ENCODE measurements at regions not wholly inside any gene's neighbourhood (a gene's known extent, or its start where the extent isn't known, plus 50 kb on each side); places are given as distances from the start of the nearest gene placed in this dataset.

DNA sequence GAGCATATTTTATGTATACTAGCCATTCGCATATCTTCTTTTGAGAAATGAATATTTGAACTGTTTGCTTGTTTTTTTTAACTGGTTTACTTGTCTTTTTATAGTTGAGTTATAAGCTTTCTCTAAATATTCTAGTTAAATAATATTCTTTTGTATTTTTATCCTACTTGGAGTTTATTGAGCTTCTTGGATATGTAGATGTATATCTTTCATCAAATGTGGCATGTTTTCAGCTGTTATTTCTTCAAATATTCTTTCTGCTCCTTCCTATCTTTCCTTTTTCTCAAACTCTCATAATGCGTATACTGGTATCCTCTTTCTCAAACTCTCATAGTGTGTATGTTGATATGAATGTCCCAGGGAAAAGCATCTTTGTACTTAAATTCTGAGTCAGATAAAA is 100.3 kb upstream of the NCKAP5 start:
- no peak overlapping the region for H2AFZ ChIP-seq (ENCODE audit: low read length)
- no peaks in the 10 kb centered on the region for H4K20me1 ChIP-seq (ENCODE audit: insufficient read depth, low read length)
- H3K9me3 ChIP-seq (ENCODE audit: low read depth, low read length): no peaks in the 10 kb centered on the region
- no peak for DNase-seq (ENCODE audit: insufficient read length, low spot score, missing footprints)
- no peak overlapping the region for H3K27ac ChIP-seq (ENCODE audit: low read depth, low read length)
- no peaks in the 10 kb centered on the region for H3K79me2 ChIP-seq (ENCODE audit: insufficient read depth, low read length)
- no peak overlapping the region for H3K4me3 ChIP-seq (ENCODE audit: insufficient read depth, low read length)
- H3K4me1 ChIP-seq (ENCODE audit: insufficient read depth, low read length): peaks cover 12% of the 10 kb centered on the region
- no peaks in the 10 kb centered on the region for H3K36me3 ChIP-seq (ENCODE audit: insufficient read depth, low read length)
- H3K27me3 ChIP-seq (ENCODE audit: insufficient read depth, low read length): no peaks in the 10 kb centered on the region
- H3K4me2 ChIP-seq (ENCODE audit: insufficient read depth, low read length): no peak overlapping the region
- TF ChIP-seq CTCF (IDR thresholded peaks at IDR 0.05; ENCODE audit: extremely low read depth, low read depth, low read length): no peak

DNA sequence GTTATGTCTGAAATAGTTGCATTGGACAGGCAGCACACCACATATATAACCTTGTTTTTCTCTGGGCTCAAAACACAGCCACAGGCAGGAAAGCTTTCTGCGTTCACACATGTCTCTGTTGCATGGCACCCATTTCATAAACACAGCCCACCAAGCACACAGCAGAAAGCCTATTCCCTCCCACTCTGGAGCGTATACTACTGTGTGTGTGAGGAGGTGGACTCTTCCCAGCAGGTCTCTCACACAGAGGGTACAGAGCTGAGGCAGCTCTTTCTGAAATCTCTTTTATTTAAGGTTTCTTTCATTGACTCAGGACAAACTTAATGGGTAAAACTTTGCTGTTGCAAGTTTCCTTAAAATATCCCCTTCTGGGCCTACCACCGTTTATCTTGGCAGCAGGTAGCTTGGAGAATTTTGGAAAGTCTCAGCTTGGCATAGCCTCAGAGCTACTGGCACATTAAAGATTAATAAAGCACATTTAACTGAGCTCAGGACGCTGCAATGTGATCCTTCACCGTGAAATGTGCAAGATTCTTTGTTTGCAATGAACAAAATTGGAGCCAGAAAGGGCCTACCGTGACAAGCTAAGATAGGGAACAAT is 105.1 kb upstream of the NCKAP5 start:
- Histone ChIP-seq H3K27me3 (ENCODE audit: insufficient read depth, low read length) (no peaks in the 10 kb centered on the region), H3K79me2 (ENCODE audit: insufficient read depth, low read length) (no peaks in the 10 kb centered on the region), H3K36me3 (ENCODE audit: insufficient read depth, low read length) (no peaks in the 10 kb centered on the region), H2AFZ (ENCODE audit: low read length) (no peak overlapping the region), H4K20me1 (ENCODE audit: insufficient read depth, low read length) (no peaks in the 10 kb centered on the region), H3K4me2 (ENCODE audit: insufficient read depth, low read length) (peak overlapping the region; percentile 89), H3K27ac (ENCODE audit: low read depth, low read length) (no peak overlapping the region), H3K4me1 (ENCODE audit: insufficient read depth, low read length) (peaks cover 41% of the 10 kb centered on the region), H3K9me3 (ENCODE audit: low read depth, low read length) (no peaks in the 10 kb centered on the region), H3K4me3 (ENCODE audit: insufficient read depth, low read length) (no peak overlapping the region)
- TF ChIP-seq CTCF (IDR thresholded peaks at IDR 0.05; ENCODE audit: extremely low read depth, low read depth, low read length): no peak
- no peak for DNase-seq (ENCODE audit: insufficient read length, low spot score, missing footprints)

DNA sequence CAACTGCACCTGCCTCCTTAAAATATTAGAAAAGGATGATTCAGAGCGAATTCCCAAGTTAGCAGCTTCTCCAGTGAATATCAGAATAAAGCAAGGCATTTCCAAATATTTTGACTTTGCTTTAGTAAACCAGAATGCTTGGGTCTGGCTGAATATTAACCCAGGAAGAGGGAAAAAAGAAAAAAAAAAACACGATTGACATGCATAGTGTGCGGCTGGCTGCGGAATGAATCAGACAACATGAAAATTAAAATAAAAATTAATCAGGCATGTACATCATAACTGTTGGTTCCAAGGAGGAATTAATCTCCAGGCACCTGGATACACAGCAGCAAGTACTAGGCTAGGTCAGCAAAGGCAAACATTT is 105.8 kb upstream of the NCKAP5 start:
- no peaks in the 10 kb centered on the region for H4K20me1 ChIP-seq (ENCODE audit: insufficient read depth, low read length)
- no peaks in the 10 kb centered on the region for H3K36me3 ChIP-seq (ENCODE audit: insufficient read depth, low read length)
- no peaks in the 10 kb centered on the region for H3K9me3 ChIP-seq (ENCODE audit: low read depth, low read length)
- peak overlapping the region; percentile 72 for H3K4me3 ChIP-seq (ENCODE audit: insufficient read depth, low read length)
- H3K27me3 ChIP-seq (ENCODE audit: insufficient read depth, low read length): no peaks in the 10 kb centered on the region
- no peak overlapping the region for H2AFZ ChIP-seq (ENCODE audit: low read length)
- H3K4me2 ChIP-seq (ENCODE audit: insufficient read depth, low read length): peak overlapping the region; percentile 89
- TF ChIP-seq CTCF (IDR thresholded peaks at IDR 0.05; ENCODE audit: extremely low read depth, low read depth, low read length): no peak
- H3K27ac ChIP-seq (ENCODE audit: low read depth, low read length): peak overlapping the region; percentile 87
- H3K4me1 ChIP-seq (ENCODE audit: insufficient read depth, low read length): peaks cover 41% of the 10 kb centered on the region
- no peaks in the 10 kb centered on the region for H3K79me2 ChIP-seq (ENCODE audit: insufficient read depth, low read length)
- DNase-seq (ENCODE audit: insufficient read length, low spot score, missing footprints): no peak

GRCh38 chr2:133674433-133675331 is 106.4 kb upstream of the NCKAP5 start:
- Histone ChIP-seq H3K36me3 (ENCODE audit: insufficient read depth, low read length) (no peaks in the 10 kb centered on the region), H3K27me3 (ENCODE audit: insufficient read depth, low read length) (no peaks in the 10 kb centered on the region), H3K4me3 (ENCODE audit: insufficient read depth, low read length) (peak overlapping the region; percentile 72), H3K27ac (ENCODE audit: low read depth, low read length) (peak overlapping the region; percentile 87), H2AFZ (ENCODE audit: low read length) (peak overlapping the region; percentile 77), H4K20me1 (ENCODE audit: insufficient read depth, low read length) (no peaks in the 10 kb centered on the region), H3K79me2 (ENCODE audit: insufficient read depth, low read length) (no peaks in the 10 kb centered on the region), H3K9me3 (ENCODE audit: low read depth, low read length) (no peaks in the 10 kb centered on the region), H3K4me2 (ENCODE audit: insufficient read depth, low read length) (peak overlapping the region; percentile 89), H3K4me1 (ENCODE audit: insufficient read depth, low read length) (peaks cover 41% of the 10 kb centered on the region)
- DNase-seq (ENCODE audit: insufficient read length, low spot score, missing footprints): peak; percentile 45
- no peak for TF ChIP-seq CTCF (IDR thresholded peaks at IDR 0.05; ENCODE audit: extremely low read depth, low read depth, low read length)
